SK-N-SH (cell line): ENCODE measurements at regions not wholly inside any gene's neighbourhood (a gene's known extent, or its start where the extent isn't known, plus 50 kb on each side); places are given as distances from the start of the nearest gene placed in this dataset.

Experiments used
- POLR2AphosphoS5 ChIP-seq: IDR thresholded peaks from 2 replicates; pipeline ENCODE4 v1.6.1; 2012; ENCODE audit warnings: low read depth, low read length
- TAF1 ChIP-seq: IDR thresholded peaks from 2 replicates; pipeline ENCODE4 v1.6.1; 2012; ENCODE audit warnings: low read depth, mild to moderate bottlenecking, low read length, moderate library complexity, borderline replicate concordance
- TEAD4 ChIP-seq: IDR thresholded peaks from 2 replicates; pipeline ENCODE4 v1.4.0; 2012; ENCODE audit warnings: mild to moderate bottlenecking, borderline replicate concordance; ENCODE audit not compliant: insufficient read depth
- TF ChIP-seq, protein P1 (sequence below): fragments of 200-600 bp; sonication (generic); IDR thresholded peaks from 2 replicates; pipeline ENCODE4 v1.6.1; 2017; ENCODE audit warnings: antibody characterized with exemption, mild to moderate bottlenecking, moderate library complexity

DNA sequence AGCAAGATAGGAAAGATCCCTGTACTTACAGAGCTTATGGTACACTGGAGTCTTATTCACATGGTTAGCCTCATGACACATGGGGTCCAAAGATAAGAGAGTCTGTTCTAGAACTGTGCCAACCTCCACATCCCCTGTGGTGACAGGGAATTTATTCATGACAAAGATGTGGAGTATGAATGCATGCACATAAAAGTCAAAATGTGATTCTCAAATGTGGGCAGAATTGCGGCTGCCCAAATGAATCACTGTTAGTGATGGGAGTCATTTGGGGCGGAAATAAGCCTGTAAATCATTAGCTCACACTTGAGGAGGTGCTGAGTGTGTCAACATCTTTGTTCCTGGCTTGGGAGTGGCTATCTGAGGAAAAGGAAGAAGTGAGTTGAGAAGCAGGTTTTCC, 560.6 kb downstream of the SLC4A3 start:
- TF ChIP-seq, protein P1, sequence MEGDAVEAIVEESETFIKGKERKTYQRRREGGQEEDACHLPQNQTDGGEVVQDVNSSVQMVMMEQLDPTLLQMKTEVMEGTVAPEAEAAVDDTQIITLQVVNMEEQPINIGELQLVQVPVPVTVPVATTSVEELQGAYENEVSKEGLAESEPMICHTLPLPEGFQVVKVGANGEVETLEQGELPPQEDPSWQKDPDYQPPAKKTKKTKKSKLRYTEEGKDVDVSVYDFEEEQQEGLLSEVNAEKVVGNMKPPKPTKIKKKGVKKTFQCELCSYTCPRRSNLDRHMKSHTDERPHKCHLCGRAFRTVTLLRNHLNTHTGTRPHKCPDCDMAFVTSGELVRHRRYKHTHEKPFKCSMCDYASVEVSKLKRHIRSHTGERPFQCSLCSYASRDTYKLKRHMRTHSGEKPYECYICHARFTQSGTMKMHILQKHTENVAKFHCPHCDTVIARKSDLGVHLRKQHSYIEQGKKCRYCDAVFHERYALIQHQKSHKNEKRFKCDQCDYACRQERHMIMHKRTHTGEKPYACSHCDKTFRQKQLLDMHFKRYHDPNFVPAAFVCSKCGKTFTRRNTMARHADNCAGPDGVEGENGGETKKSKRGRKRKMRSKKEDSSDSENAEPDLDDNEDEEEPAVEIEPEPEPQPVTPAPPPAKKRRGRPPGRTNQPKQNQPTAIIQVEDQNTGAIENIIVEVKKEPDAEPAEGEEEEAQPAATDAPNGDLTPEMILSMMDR = no peak
- no peak for TF ChIP-seq TAF1
- TF ChIP-seq TEAD4 = no peak
- no peak for TF ChIP-seq POLR2AphosphoS5
